ENCODE measurements at regions not wholly inside any gene's neighbourhood (a gene's known extent, or its start where the extent isn't known, plus 50 kb on each side); places are given as distances from the start of the nearest gene placed in this dataset.

- POLR2A ChIA-PET, result no interaction called here
- CTCF ChIA-PET, result no interaction called here
- TF ChIP-seq ZNF112 (tag by site-specific recombination; IDR thresholded peaks at IDR 0.05) (no peak), ZNF704 (tag by site-specific recombination; IDR thresholded peaks at IDR 0.05) (no peak), ATF2 (tag by site-specific recombination; IDR thresholded peaks at IDR 0.05; ENCODE audit: low read depth) (no peak), REPIN1 (tag by site-specific recombination; IDR thresholded peaks at IDR 0.05; ENCODE audit: low read depth) (no peak), ZBTB6 (tag by site-specific recombination; IDR thresholded peaks at IDR 0.05) (no peak), ZNF510 (tag by site-specific recombination; IDR thresholded peaks at IDR 0.05; ENCODE audit: insufficient replicate concordance) (no peak), ZNF777 (tag by site-specific recombination; IDR thresholded peaks at IDR 0.05; ENCODE audit: borderline replicate concordance) (no peak), ZNF211 (tag by site-specific recombination; IDR thresholded peaks at IDR 0.05; ENCODE audit: low read depth) (no peak), ZNF398 (tag by site-specific recombination; IDR thresholded peaks at IDR 0.05) (no peak), ZSCAN16 (tag by site-specific recombination; IDR thresholded peaks at IDR 0.05) (no peak), ZNF2 (tag by site-specific recombination; IDR thresholded peaks at IDR 0.05) (no peak), ZNF658 (tag by site-specific recombination; IDR thresholded peaks at IDR 0.05) (no peak), ZNF707 (tag by site-specific recombination; IDR thresholded peaks at IDR 0.05) (no peak), ZNF670 (tag by site-specific recombination; IDR thresholded peaks at IDR 0.05; ENCODE audit: low read depth) (no peak), ZNF148 (tag by site-specific recombination; IDR thresholded peaks at IDR 0.05; ENCODE audit: borderline replicate concordance) (no peak), ZNF514 (tag by site-specific recombination; IDR thresholded peaks at IDR 0.05) (no peak), ZBTB1 (tag by site-specific recombination; IDR thresholded peaks at IDR 0.05) (no peak)
Measured at GRCh38 chr18:55839343-55839742, 251.4 kb upstream of the TCF4 start.

GRCh38 chr18:55838841-55839240 is 250.8 kb upstream of the TCF4 start:
- Histone ChIP-seq H3K4me3 (ENCODE audit: low read depth, low read length) (no peak overlapping the region), H3K4me1 (ENCODE audit: control insufficient read depth, insufficient read depth, low read length) (no peaks in the 10 kb centered on the region), H3K36me3 (ENCODE audit: control insufficient read depth in 2 of 2, insufficient read depth in 1 of 2, low read length in 2 of 2) (peaks cover 0 to 5% of the 10 kb centered on the region in 2 experiments; a peak in 1 of 3 replicates), H3K27ac (ENCODE audit: extremely low read depth, low read depth, low read length) (no peak overlapping the region), H3K9me3 (ENCODE audit: control insufficient read depth, insufficient read depth, low read depth, low read length) (no peaks in the 10 kb centered on the region)
- ChIA-PET POLR2A (no interaction called here), CTCF (no interaction called here)
- TF ChIP-seq ZNF341 (tag by site-specific recombination; IDR thresholded peaks at IDR 0.05; ENCODE audit: low read depth) (no peak), PRDM2 (tag by site-specific recombination; IDR thresholded peaks at IDR 0.05; ENCODE audit: borderline replicate concordance) (no peak), ZNF362 (tag by site-specific recombination; IDR thresholded peaks at IDR 0.05) (no peak)

More at GRCh38 chr18:55839343-55839742, 251.4 kb upstream of the TCF4 start:
- Histone ChIP-seq H3K36me3 (ENCODE audit: control insufficient read depth in 2 of 2, insufficient read depth in 1 of 2, low read length in 2 of 2) (peaks cover 0 to 5% of the 10 kb centered on the region in 2 experiments; a peak in 1 of 3 replicates), H3K4me3 (ENCODE audit: low read depth, low read length) (no peak overlapping the region), H3K4me1 (ENCODE audit: control insufficient read depth, insufficient read depth, low read length) (no peaks in the 10 kb centered on the region), H3K9me3 (ENCODE audit: control insufficient read depth, insufficient read depth, low read depth, low read length) (no peaks in the 10 kb centered on the region), H3K27ac (ENCODE audit: extremely low read depth, low read depth, low read length) (no peak overlapping the region)
